Endothelial cell of umbilical vein (primary cell): ENCODE measurements at regions not wholly inside any gene's neighbourhood (a gene's known extent, or its start where the extent isn't known, plus 50 kb on each side); places are given as distances from the start of the nearest gene placed in this dataset.

Source experiments
- CTCF ChIP-seq, 2 donors: IDR thresholded peaks; 1 replicate in 1 of 2; 2 replicates in 1 of 2; pipeline ENCODE4 v1.5.1; 2011; ENCODE audit warnings: low read length in 2 of 2, mild to moderate bottlenecking in 2 of 2, moderate library complexity in 2 of 2, control low read depth in 1 of 2, inconsistent platforms in 1 of 2, low read depth in 1 of 2; ENCODE audit not compliant: insufficient read depth in 1 of 2; ENCODE audit errors: extremely low read depth in 1 of 2
- EZH2 ChIP-seq: IDR thresholded peaks from 2 replicates; pipeline ENCODE4 v1.6.1; 2012; ENCODE audit warnings: borderline replicate concordance, low read depth, mild to moderate bottlenecking, moderate library complexity, low read length, inconsistent platforms; ENCODE audit not compliant: severe bottlenecking
- FOS ChIP-seq: IDR thresholded peaks from 2 replicates; pipeline ENCODE4 v1.6.1; 2011; ENCODE audit warnings: mild to moderate bottlenecking, low read length, moderate library complexity, borderline replicate concordance; ENCODE audit not compliant: insufficient read depth
- GATA2 ChIP-seq: IDR thresholded peaks from 2 replicates; pipeline ENCODE4 v1.7.0; 2011; ENCODE audit warnings: low read depth, mild to moderate bottlenecking, moderate library complexity, mixed read lengths, low read length; ENCODE audit not compliant: insufficient read length, insufficient read depth
- JUN ChIP-seq: IDR thresholded peaks from 2 replicates; pipeline ENCODE4 v1.6.1; 2011; ENCODE audit warnings: borderline replicate concordance, low read depth; ENCODE audit not compliant: insufficient read length, insufficient read depth
- MAX ChIP-seq: IDR thresholded peaks from 2 replicates; pipeline ENCODE4 v1.6.1; 2011; ENCODE audit not compliant: insufficient read depth, insufficient read length
- MYC ChIP-seq: IDR thresholded peaks from one replicate; pipeline ENCODE4 v1.6.1; 2011; ENCODE audit warnings: mild to moderate bottlenecking, low read depth, low read length
- POLR2A ChIP-seq: IDR thresholded peaks from 2 replicates; pipeline ENCODE4 v1.6.1; 2012; ENCODE audit warnings: low read depth, mild to moderate bottlenecking, control low read depth, low read length
- POLR2AphosphoS5 ChIP-seq: IDR thresholded peaks from 2 replicates; pipeline ENCODE4 v1.6.1; 2012; ENCODE audit warnings: low read depth, mild to moderate bottlenecking, control low read depth, low read length, moderate library complexity; ENCODE audit not compliant: insufficient read depth

- TF ChIP-seq POLR2A (no peak), CTCF (IDR thresholded peaks at IDR 0.05; ENCODE audit: extremely low read depth in 1 of 2, insufficient read depth in 1 of 2, low read depth in 1 of 2, low read length in 2 of 2) (no peak), MYC (no peak), GATA2 (no peak), EZH2 (no peak), POLR2AphosphoS5 (no peak), MAX (no peak), FOS (no peak), JUN (no peak)
Measured at GRCh38 chr3:145903472-145904013, 257.4 kb downstream of the PLOD2 start.
